Aorta (tissue), 5 donors: ENCODE measurements at regions not wholly inside any gene's neighbourhood (a gene's known extent, or its start where the extent isn't known, plus 50 kb on each side); places are given as distances from the start of the nearest gene placed in this dataset.
"Not testable (repeated sequence)": the region's sequence is repeated elsewhere in the genome, so short reads cannot be mapped to it uniquely, and the experiment has no call there.

ENCODE experiments used
- ATAC-seq: fragments of 200-7000 bp; cut with Tn5 transposase; one replicate; pipeline ENCODE4 v1.9.1; 2022; ENCODE audit warnings: moderate library complexity; ENCODE audit not compliant: low FRiP score
- DNase-seq, 2 donors: peaks; one replicate each; pipeline ENCODE4 v3.0.0-alpha.2; 2020
- H3K27ac ChIP-seq, 2 donors: one replicate each; pipeline ENCODE4 v1.5.1; 2013; ENCODE audit warnings: low read length in 2 of 2, mild to moderate bottlenecking in 2 of 2, moderate library complexity in 2 of 2, control low read depth in 1 of 2, inconsistent platforms in 1 of 2, low read depth in 1 of 2
- H3K27me3 ChIP-seq, 2 donors: one replicate each; pipeline ENCODE4 v1.6.1; 2013; ENCODE audit warnings: control low read depth in 1 of 2, low read length in 1 of 2, mild to moderate bottlenecking in 1 of 2, moderate library complexity in 1 of 2; ENCODE audit not compliant: insufficient read depth in 2 of 2, control insufficient read depth in 1 of 2
- H3K36me3 ChIP-seq, 2 donors: one replicate each; pipeline ENCODE4 v1.6.1; 2013; ENCODE audit warnings: control low read depth in 1 of 2, low read length in 1 of 2, mild to moderate bottlenecking in 1 of 2; ENCODE audit not compliant: insufficient read depth in 2 of 2, control insufficient read depth in 1 of 2
- H3K4me1 ChIP-seq, 2 donors: one replicate each; pipeline ENCODE4 v1.6.1; 2013; ENCODE audit warnings: low read length in 2 of 2, control low read depth in 1 of 2, mild to moderate bottlenecking in 1 of 2, moderate library complexity in 1 of 2; ENCODE audit not compliant: insufficient read depth in 2 of 2, control insufficient read depth in 1 of 2
- H3K4me3 ChIP-seq, 2 donors: one replicate each; pipeline ENCODE4 v1.5.1; 2013; ENCODE audit warnings: low read length in 2 of 2, control low read depth in 1 of 2, mild to moderate bottlenecking in 1 of 2
- H3K9me3 ChIP-seq: one replicate; pipeline ENCODE4 v1.6.1; 2013; ENCODE audit warnings: mild to moderate bottlenecking, low read length; ENCODE audit not compliant: control insufficient read depth
- WGBS, 2 donors: extraction: QIAGEN DNeasy Blood & Tissue Kit; methylation state at CpG; one replicate each; pipeline ENCODE4 v1.1.7; 2013; 5-methylcytosine and 5-hydroxymethylcytosine counted together
- intact Hi-C, 2 donors: fragments of 100-400 bp; cut with DNase I; formaldehyde crosslinking; loops; one replicate each; pipeline versions ENCODE4 v1.14.2 to v1.15.0; 2022
- donor health status: healthy with polysubstance abuse.
- donor health status: Bipolar disorder and iron deficiency.
- donor health status: DM: no; HTN: no; CAD: no.
- donor health status: DM: no; HTN: no; CAD: no.
- donor health status: DM: yes; HTN: yes; CAD: no.

- Histone ChIP-seq H3K27me3 (no peaks in the 10 kb centered on the region), H3K9me3 (no peaks in the 10 kb centered on the region), H3K27ac (no peak overlapping the region), H3K36me3 (no peaks in the 10 kb centered on the region), H3K4me3 (no peak overlapping the region), H3K4me1 (no peaks in the 10 kb centered on the region)
- ATAC-seq (no peak), DNase-seq (no peak)
- WGBS, 2 donors, result 24 to 28% methylated on average over 7 of the region's 7 CpGs
- intact Hi-C loops, result no loop called here
Measured at GRCh38 chr16:16940351-16940750, 530.4 kb downstream of the XYLT1 start.

DNA sequence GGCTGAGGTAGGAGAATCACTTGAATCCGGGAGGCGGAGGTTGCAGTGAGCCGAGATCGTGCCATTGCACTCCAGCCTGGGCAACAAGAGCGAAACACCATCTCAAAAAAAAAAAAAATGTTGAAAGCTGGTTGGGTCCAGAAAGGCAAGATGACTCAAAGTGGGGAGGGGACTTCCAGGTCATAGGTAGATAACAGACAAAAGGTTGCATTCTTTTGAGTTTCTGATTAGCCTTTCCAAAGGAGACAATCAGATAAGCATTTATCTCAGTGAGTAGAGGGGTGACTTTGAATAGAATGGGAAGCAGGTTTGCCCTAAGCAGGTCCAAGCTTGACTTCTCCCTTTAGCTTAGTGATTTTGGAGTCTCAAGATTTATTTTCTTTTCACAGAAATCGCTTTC, 527.9 kb downstream of the XYLT1 start:
- intact Hi-C loops, H3K27ac ChIP-seq, H3K27me3 ChIP-seq, H3K9me3 ChIP-seq, H3K4me1 ChIP-seq, DNase-seq, H3K4me3 ChIP-seq, H3K36me3 ChIP-seq, ATAC-seq: not testable (repeated sequence)
- 92 to 93% methylated on average over 6 of the region's 6 CpGs for WGBS, 2 donors

GRCh38 chr16:16945207-16945606, 525.6 kb downstream of the XYLT1 start:
- ATAC-seq, result no peak
- intact Hi-C loops, result no loop called here
- no peaks in the 10 kb centered on the region for H3K27me3 ChIP-seq
- H3K4me1 ChIP-seq, result no peaks in the 10 kb centered on the region
- H3K27ac ChIP-seq, result no peak overlapping the region
- no peaks in the 10 kb centered on the region for H3K36me3 ChIP-seq
- DNase-seq, result no peak
- 79 to 94% methylated on average over 1 of the region's 1 CpG for WGBS, 2 donors
- no peak overlapping the region for H3K4me3 ChIP-seq
- H3K9me3 ChIP-seq, result no peaks in the 10 kb centered on the region

DNA sequence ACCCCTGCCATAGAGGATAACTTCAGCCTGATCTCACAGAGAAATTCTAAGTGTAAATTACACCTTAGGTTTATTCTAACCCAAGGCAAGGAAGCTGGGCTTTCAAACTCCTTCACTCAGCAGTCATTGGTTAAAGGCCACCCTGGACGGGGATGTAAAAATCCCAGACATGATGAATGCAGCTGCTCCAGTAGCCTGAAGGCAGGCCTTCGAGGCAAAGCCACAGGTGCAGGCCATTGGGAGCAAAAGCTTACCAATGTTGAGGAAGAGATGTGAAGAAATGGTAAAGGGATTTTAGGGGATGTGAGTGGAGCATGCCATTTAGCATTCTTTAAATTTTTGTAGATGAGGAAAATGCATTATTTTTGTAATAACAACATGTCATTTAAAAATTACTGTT, 514.4 kb downstream of the XYLT1 start:
- Histone ChIP-seq H3K4me3 (no peak overlapping the region), H3K4me1 (no peaks in the 10 kb centered on the region), H3K27ac (no peak overlapping the region), H3K9me3 (peaks cover 5% of the 10 kb centered on the region), H3K36me3 (no peaks in the 10 kb centered on the region), H3K27me3 (no peaks in the 10 kb centered on the region)
- intact Hi-C loops, result no loop called here
- no peak for DNase-seq
- no peak for ATAC-seq
- 16% methylated on average over 2 of the region's 2 CpGs for WGBS, 2 donors

GRCh38 chr16:16960785-16961184, 510.0 kb downstream of the XYLT1 start:
- Histone ChIP-seq H3K27ac (no peak overlapping the region), H3K36me3 (no peaks in the 10 kb centered on the region), H3K27me3 (no peaks in the 10 kb centered on the region), H3K4me1 (no peaks in the 10 kb centered on the region), H3K9me3 (peaks cover 4% of the 10 kb centered on the region), H3K4me3 (no peak overlapping the region)
- 93 to 100% methylated on average over 2 of the region's 2 CpGs for WGBS, 2 donors
- ATAC-seq (no peak), DNase-seq (no peak)
- intact Hi-C loops, result no loop called here

DNA sequence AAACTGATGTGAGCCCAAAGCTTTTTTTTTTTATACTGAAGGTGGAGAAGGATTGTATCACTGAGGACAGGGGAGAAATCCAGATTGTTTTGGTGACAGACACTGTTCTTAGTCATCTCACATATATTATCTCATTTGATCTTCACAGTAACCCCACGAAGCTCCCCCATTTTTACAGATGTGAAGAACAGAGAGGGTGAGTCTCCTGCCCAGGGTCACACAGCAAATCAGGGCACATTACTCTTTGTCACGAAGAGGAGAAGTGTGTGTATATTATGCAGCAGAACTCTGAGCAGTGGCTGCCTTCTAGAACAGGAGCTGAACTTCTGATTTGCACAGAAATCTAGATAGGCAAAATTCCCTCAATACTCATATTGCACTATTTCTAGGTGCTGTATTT, 504.3 kb downstream of the XYLT1 start:
- Histone ChIP-seq H3K27ac (no peak overlapping the region), H3K36me3 (no peaks in the 10 kb centered on the region), H3K4me1 (no peaks in the 10 kb centered on the region), H3K4me3 (no peak overlapping the region), H3K27me3 (peaks cover 0 to 2% of the 10 kb centered on the region in 2 donors), H3K9me3 (peaks cover 2% of the 10 kb centered on the region)
- 59 to 66% methylated on average over 2 of the region's 2 CpGs for WGBS, 2 donors
- no peak for DNase-seq
- intact Hi-C loops, result no loop called here
- ATAC-seq, result no peak

DNA sequence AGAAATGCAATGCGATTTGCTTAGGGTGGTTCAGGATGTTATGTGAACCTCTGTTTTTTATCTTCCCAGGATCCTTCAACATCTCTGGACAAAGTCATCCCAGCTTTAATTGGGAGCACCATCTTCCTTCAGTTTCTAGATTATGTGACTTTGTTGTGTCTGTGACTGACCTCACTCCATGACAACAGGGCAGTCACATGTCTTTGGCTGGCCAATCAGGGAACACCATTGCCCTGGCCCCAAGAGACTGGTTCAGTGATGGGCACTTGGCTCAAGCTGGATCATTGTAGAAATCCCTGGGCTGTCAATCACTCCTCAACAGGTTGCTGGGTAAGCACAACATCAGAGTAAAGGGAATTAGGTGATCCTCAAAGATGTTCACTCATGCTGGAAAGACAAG, 499.7 kb downstream of the XYLT1 start:
- Histone ChIP-seq H3K4me3 (no peak overlapping the region), H3K27me3 (peaks cover 0 to 2% of the 10 kb centered on the region in 2 donors), H3K9me3 (peaks cover 2% of the 10 kb centered on the region), H3K36me3 (no peaks in the 10 kb centered on the region), H3K27ac (no peak overlapping the region), H3K4me1 (no peaks in the 10 kb centered on the region)
- WGBS, 2 donors, result 70 to 88% methylated on average over 1 of the region's 1 CpG
- DNase-seq (no peak), ATAC-seq (no peak)
- intact Hi-C loops, result no loop called here

DNA sequence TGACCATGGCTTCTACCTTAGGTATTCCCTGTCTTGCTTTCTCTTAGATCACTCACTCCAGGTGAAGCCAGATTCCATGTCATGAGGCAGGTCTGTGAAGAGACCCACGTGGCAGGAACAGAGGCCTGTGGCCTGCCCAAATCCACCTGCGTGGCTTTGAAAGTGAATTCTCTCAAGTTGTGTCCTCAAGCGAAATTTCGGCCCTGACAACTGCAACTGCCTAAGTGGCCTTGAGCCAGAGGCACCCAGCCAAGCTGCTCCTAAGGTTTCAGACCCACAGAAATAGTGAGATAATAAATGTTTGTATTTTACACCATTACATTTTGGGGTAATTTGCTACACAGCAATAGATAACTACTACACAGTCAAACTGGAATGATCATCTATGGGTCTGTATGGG, 497.9 kb downstream of the XYLT1 start:
- H3K36me3 ChIP-seq, result no peaks in the 10 kb centered on the region
- no peak for ATAC-seq
- H3K4me1 ChIP-seq, result no peaks in the 10 kb centered on the region
- no peaks in the 10 kb centered on the region for H3K27me3 ChIP-seq
- H3K4me3 ChIP-seq, result no peak overlapping the region
- no peak for DNase-seq
- 54 to 64% methylated on average over 4 of the region's 4 CpGs for WGBS, 2 donors
- intact Hi-C loops, result no loop called here
- no peak overlapping the region for H3K27ac ChIP-seq
- peaks cover 2% of the 10 kb centered on the region for H3K9me3 ChIP-seq

- WGBS, 2 donors, result 38 to 47% methylated on average over 10 of the region's 10 CpGs
- Histone ChIP-seq H3K27ac (no peak overlapping the region), H3K27me3 (no peaks in the 10 kb centered on the region), H3K4me1 (no peaks in the 10 kb centered on the region), H3K9me3 (peaks cover 2% of the 10 kb centered on the region), H3K4me3 (no peak overlapping the region), H3K36me3 (no peaks in the 10 kb centered on the region)
- ATAC-seq (no peak), DNase-seq (no peak)
- intact Hi-C loops, result no loop called here
Measured at GRCh38 chr16:16973707-16974591, 496.8 kb downstream of the XYLT1 start.
